ENCODE measurements at regions not wholly inside any gene's neighbourhood (a gene's known extent, or its start where the extent isn't known, plus 50 kb on each side); places are given as distances from the start of the nearest gene placed in this dataset.
A peak's percentile ranks its signal among the peaks of the same experiment; 100 is the strongest.
"Not testable (repeated sequence)": the region's sequence is repeated elsewhere in the genome, so short reads cannot be mapped to it uniquely, and the experiment has no call there.

DNA sequence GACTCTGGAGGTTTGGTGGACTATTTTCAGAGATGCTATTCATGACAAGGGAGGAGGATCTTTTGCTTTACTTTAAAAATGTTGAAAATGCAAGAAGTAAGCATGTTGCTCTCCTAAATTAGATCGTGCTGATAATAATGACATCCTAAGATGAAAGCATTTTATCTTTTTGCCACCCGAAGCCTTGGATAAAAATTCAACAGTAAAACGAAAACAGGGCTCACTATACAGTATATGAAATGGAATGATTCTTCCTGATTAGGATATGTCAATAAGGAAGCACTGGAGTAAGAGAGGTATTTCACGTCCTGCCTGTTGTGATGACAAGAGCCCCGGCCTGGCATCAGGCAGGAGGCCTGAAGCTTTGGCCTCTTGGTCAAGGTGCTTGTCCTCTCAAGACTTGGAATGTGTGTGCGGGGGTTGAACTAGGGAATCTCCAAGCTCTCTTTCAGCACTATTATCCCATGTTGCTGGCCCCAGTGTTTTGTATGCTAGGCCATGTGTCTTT is 306.0 kb downstream of the MTX2 start:
- ATAC-seq = peak; percentile 25
- TF ChIP-seq BACH2 (CRISPR knock-in tag; IDR thresholded peaks at IDR 0.05; ENCODE audit: borderline replicate concordance) = no peak
- TF ChIP-seq, protein P1, sequence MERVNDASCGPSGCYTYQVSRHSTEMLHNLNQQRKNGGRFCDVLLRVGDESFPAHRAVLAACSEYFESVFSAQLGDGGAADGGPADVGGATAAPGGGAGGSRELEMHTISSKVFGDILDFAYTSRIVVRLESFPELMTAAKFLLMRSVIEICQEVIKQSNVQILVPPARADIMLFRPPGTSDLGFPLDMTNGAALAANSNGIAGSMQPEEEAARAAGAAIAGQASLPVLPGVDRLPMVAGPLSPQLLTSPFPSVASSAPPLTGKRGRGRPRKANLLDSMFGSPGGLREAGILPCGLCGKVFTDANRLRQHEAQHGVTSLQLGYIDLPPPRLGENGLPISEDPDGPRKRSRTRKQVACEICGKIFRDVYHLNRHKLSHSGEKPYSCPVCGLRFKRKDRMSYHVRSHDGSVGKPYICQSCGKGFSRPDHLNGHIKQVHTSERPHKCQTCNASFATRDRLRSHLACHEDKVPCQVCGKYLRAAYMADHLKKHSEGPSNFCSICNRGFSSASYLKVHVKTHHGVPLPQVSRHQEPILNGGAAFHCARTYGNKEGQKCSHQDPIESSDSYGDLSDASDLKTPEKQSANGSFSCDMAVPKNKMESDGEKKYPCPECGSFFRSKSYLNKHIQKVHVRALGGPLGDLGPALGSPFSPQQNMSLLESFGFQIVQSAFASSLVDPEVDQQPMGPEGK (CRISPR knock-in tag; IDR thresholded peaks at IDR 0.05; ENCODE audit: borderline replicate concordance) = no peak
- TF ChIP-seq GLIS3 (CRISPR knock-in tag; IDR thresholded peaks at IDR 0.05) = 0 out of 2 replicates have a peak, but pooled peaks have one; percentile 56
- TF ChIP-seq ZNF70 (CRISPR knock-in tag; IDR thresholded peaks at IDR 0.05) = no peak
- TF ChIP-seq ZNF565 (CRISPR knock-in tag; conservative IDR thresholded peaks at IDR 0.05; ENCODE audit: low read depth) = no peak
- TF ChIP-seq, protein P2, sequence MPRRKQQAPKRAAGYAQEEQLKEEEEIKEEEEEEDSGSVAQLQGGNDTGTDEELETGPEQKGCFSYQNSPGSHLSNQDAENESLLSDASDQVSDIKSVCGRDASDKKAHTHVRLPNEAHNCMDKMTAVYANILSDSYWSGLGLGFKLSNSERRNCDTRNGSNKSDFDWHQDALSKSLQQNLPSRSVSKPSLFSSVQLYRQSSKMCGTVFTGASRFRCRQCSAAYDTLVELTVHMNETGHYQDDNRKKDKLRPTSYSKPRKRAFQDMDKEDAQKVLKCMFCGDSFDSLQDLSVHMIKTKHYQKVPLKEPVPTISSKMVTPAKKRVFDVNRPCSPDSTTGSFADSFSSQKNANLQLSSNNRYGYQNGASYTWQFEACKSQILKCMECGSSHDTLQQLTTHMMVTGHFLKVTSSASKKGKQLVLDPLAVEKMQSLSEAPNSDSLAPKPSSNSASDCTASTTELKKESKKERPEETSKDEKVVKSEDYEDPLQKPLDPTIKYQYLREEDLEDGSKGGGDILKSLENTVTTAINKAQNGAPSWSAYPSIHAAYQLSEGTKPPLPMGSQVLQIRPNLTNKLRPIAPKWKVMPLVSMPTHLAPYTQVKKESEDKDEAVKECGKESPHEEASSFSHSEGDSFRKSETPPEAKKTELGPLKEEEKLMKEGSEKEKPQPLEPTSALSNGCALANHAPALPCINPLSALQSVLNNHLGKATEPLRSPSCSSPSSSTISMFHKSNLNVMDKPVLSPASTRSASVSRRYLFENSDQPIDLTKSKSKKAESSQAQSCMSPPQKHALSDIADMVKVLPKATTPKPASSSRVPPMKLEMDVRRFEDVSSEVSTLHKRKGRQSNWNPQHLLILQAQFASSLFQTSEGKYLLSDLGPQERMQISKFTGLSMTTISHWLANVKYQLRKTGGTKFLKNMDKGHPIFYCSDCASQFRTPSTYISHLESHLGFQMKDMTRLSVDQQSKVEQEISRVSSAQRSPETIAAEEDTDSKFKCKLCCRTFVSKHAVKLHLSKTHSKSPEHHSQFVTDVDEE (CRISPR knock-in tag; IDR thresholded peaks at IDR 0.05) = no peak
- TF ChIP-seq, protein P3, sequence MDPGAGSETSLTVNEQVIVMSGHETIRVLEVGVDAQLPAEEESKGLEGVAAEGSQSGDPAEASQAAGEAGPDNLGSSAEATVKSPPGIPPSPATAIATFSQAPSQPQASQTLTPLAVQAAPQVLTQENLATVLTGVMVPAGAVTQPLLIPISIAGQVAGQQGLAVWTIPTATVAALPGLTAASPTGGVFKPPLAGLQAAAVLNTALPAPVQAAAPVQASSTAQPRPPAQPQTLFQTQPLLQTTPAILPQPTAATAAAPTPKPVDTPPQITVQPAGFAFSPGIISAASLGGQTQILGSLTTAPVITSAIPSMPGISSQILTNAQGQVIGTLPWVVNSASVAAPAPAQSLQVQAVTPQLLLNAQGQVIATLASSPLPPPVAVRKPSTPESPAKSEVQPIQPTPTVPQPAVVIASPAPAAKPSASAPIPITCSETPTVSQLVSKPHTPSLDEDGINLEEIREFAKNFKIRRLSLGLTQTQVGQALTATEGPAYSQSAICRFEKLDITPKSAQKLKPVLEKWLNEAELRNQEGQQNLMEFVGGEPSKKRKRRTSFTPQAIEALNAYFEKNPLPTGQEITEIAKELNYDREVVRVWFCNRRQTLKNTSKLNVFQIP (CRISPR knock-in tag; IDR thresholded peaks at IDR 0.05; ENCODE audit: borderline replicate concordance, low read depth) = no peak
- TF ChIP-seq, protein P4, sequence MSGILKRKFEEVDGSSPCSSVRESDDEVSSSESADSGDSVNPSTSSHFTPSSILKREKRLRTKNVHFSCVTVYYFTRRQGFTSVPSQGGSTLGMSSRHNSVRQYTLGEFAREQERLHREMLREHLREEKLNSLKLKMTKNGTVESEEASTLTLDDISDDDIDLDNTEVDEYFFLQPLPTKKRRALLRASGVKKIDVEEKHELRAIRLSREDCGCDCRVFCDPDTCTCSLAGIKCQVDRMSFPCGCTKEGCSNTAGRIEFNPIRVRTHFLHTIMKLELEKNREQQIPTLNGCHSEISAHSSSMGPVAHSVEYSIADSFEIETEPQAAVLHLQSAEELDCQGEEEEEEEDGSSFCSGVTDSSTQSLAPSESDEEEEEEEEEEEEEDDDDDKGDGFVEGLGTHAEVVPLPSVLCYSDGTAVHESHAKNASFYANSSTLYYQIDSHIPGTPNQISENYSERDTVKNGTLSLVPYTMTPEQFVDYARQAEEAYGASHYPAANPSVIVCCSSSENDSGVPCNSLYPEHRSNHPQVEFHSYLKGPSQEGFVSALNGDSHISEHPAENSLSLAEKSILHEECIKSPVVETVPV (CRISPR knock-in tag; IDR thresholded peaks at IDR 0.05) = no peak

DNA sequence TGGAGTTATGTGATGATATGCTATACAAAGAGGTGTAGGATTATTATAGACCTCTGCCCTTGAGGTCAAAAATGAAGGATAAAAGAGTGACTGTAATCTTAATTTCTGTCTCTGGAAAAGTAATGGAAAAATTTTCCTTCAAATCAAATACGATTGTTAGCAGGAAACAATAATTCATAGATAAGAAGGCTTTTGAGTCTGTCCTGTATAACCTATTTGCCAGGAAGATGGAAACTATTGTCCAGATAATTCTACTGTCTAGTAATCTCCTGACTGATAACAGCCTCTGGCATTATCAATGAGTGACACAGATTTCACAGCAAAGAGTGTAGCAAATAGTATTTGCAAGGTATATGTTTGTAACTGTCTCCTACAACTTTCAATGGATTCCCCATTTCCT is 307.8 kb downstream of the MTX2 start:
- no peak for ATAC-seq
- TF ChIP-seq, protein P2 (CRISPR knock-in tag; IDR thresholded peaks at IDR 0.05) = peak; percentile 91
- TF ChIP-seq ISL1 (CRISPR knock-in tag; IDR thresholded peaks at IDR 0.05) = no peak; the same call in 1 of the 2 replicates
- TF ChIP-seq ZNF8 (CRISPR knock-in tag; IDR thresholded peaks at IDR 0.05) = no peak
- peak; percentile 70 for TF ChIP-seq TCF4 (CRISPR knock-in tag; IDR thresholded peaks at IDR 0.05; ENCODE audit: borderline replicate concordance)
- TF ChIP-seq ESRRG (CRISPR knock-in tag; IDR thresholded peaks at IDR 0.05) = no peak

DNA sequence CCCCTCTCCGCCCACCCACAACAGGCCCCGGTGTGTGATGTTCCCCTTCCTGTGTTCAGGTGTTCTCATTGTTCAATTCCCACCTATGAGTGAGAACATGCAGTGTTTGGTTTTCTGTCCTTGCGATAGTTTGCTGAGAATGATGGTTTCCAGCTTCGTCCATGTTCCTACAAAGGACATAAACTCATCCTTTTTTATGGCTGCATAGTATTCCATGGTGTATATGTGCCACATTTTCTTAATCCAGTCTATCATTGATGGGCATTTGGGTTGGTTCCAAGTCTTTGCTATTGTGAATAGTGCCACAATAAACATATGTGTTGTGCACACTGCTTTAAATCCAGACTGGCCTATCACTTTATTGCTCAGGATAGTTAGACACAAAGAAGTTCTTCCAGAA is 309.1 kb downstream of the MTX2 start:
- ATAC-seq = not testable (repeated sequence)
- TF ChIP-seq ZNF8 (CRISPR knock-in tag; IDR thresholded peaks at IDR 0.05) = peak; percentile 36; the same call in 1 of the 2 replicates

DNA sequence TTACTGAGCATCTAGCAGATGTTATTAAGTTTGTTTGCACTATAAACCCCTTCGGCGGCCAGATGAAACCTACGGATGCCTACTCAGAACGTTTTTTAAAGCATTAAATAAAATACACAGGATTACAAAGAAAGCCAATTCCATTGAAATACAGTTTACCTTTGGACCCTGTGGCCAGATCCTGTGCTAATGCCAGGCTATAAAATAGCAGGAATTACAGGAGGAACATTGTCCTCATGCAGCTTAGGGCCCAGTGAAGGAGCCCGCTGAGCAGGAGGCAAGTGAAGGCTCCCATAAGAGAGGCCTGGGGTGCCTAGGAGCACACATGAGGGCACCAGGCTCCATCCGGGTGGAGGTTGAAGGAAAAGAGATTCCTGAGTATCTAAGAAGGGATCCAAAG is 310.4 kb downstream of the MTX2 start:
- ATAC-seq = no peak
- TF ChIP-seq, protein P4 (CRISPR knock-in tag; IDR thresholded peaks at IDR 0.05) = no peak
- TF ChIP-seq OSR1 (CRISPR knock-in tag; IDR thresholded peaks at IDR 0.05) (no peak), ZNF70 (CRISPR knock-in tag; IDR thresholded peaks at IDR 0.05) (no peak), GLIS3 (CRISPR knock-in tag; IDR thresholded peaks at IDR 0.05) (no peak), ESRRG (CRISPR knock-in tag; IDR thresholded peaks at IDR 0.05) (no peak), SNAI2 (CRISPR knock-in tag; IDR thresholded peaks at IDR 0.05) (no peak), ARNTL (CRISPR knock-in tag; IDR thresholded peaks at IDR 0.05; ENCODE audit: borderline replicate concordance, low read depth) (no peak), TCF4 (CRISPR knock-in tag; IDR thresholded peaks at IDR 0.05; ENCODE audit: borderline replicate concordance) (no peak), BACH2 (CRISPR knock-in tag; IDR thresholded peaks at IDR 0.05; ENCODE audit: borderline replicate concordance) (no peak), ZFP30 (CRISPR knock-in tag; IDR thresholded peaks at IDR 0.05) (no peak)
- TF ChIP-seq, protein P2 (CRISPR knock-in tag; IDR thresholded peaks at IDR 0.05) = no peak
- TF ChIP-seq, protein P1 (CRISPR knock-in tag; IDR thresholded peaks at IDR 0.05; ENCODE audit: borderline replicate concordance) = no peak
